ENCODE measurements at regions not wholly inside any gene's neighbourhood (a gene's known extent, or its start where the extent isn't known, plus 50 kb on each side); places are given as distances from the start of the nearest gene placed in this dataset.

DNA sequence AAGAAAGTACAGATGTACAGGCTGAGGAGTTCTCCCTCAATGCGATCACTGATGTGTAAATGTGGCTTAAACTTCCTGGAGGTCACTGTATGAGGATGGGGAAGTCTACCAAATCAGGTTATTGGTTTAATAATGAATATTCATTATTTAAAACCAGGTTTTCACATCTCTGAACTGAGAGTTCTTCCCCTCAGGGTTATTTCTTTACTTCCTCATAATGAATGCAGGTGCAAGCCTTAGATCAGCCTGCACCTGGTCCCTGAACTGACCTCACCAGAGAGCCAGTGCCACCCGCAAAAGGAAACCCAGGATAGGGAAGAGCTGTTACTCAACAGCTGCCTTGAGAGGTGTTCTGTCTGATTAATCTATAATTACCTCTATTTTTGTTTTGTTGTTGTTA, 369.0 kb downstream of the EPHA4 start:
- H3K36me3 ChIP-seq = no peaks in the 10 kb centered on the region
- TF ChIP-seq POLR2A (IDR thresholded peaks at IDR 0.05) = no peak
- TF ChIP-seq CTCF (IDR thresholded peaks at IDR 0.05) = no peak
- no peaks in the 10 kb centered on the region for H3K27me3 ChIP-seq
- DNase-seq = no peak
- H3K9me3 ChIP-seq = no peaks in the 10 kb centered on the region
- intact Hi-C loops (cut with DNase I) = no loop called here
- WGBS, 2 donors = 72 to 91% methylated on average over 2 of the region's 2 CpGs
- peaks cover 28 to 37% of the 10 kb centered on the region in 2 donors for H3K4me1 ChIP-seq
- peak overlapping the region; percentile 47 to 60 (median 51) for H3K27ac ChIP-seq
- no peak overlapping the region for H3K4me3 ChIP-seq (replicated peaks in 1 of 3)

- 24 to 29% methylated on average over 2 of the region's 2 CpGs for whole genome bisulfite sequencing, 2 donors
- TF ChIP-seq POLR2A (IDR thresholded peaks at IDR 0.05) (no peak), CTCF (IDR thresholded peaks at IDR 0.05) (no peak)
- no peaks in the 10 kb centered on the region for H3K36me3 ChIP-seq
- peaks cover 28 to 37% of the 10 kb centered on the region in 2 donors for H3K4me1 ChIP-seq
- H3K4me3 ChIP-seq (replicated peaks in 1 of 3) = no peak overlapping the region
- DNase-seq = peak; percentile 50 to 51
- H3K27ac ChIP-seq = peak overlapping the region in 1 of 3 donors; percentile 60
- intact Hi-C loops (cut with DNase I) = no loop called here
- H3K9me3 ChIP-seq = no peaks in the 10 kb centered on the region
- H3K27me3 ChIP-seq = no peaks in the 10 kb centered on the region
These were observed 368.2 kb downstream of the EPHA4 start for GRCh38 chr2:221203856-221204255.

GRCh38 chr2:221204699-221205098, 367.4 kb downstream of the EPHA4 start:
- Histone ChIP-seq H3K27me3 (no peaks in the 10 kb centered on the region), H3K9me3 (no peaks in the 10 kb centered on the region), H3K4me3 (replicated peaks in 1 of 3) (no peak overlapping the region), H3K4me1 (peaks cover 28 to 37% of the 10 kb centered on the region in 2 donors), H3K27ac (no peak overlapping the region), H3K36me3 (no peaks in the 10 kb centered on the region)
- WGBS, 2 donors = 43 to 44% methylated on average over 2 of the region's 2 CpGs
- no peak for TF ChIP-seq POLR2A (IDR thresholded peaks at IDR 0.05)
- TF ChIP-seq CTCF (IDR thresholded peaks at IDR 0.05) = no peak
- no peak for DNase-seq
- intact Hi-C loops (cut with DNase I) = no loop called here

- H3K4me1 ChIP-seq = peaks cover 28 to 37% of the 10 kb centered on the region in 2 donors
- 76 to 79% methylated on average over 5 of the region's 5 CpGs for WGBS, 2 donors
- no peak for TF ChIP-seq POLR2A (IDR thresholded peaks at IDR 0.05)
- TF ChIP-seq CTCF (IDR thresholded peaks at IDR 0.05) = no peak
- no peak overlapping the region for H3K4me3 ChIP-seq (replicated peaks in 1 of 3)
- intact Hi-C loops (cut with DNase I) = no loop called here
- no peak for DNase-seq
- no peaks in the 10 kb centered on the region for H3K9me3 ChIP-seq
- H3K27me3 ChIP-seq = no peaks in the 10 kb centered on the region
- H3K36me3 ChIP-seq = no peaks in the 10 kb centered on the region
- H3K27ac ChIP-seq = no peak overlapping the region
These were observed 366.9 kb downstream of the EPHA4 start for GRCh38 chr2:221205103-221205673.

DNA sequence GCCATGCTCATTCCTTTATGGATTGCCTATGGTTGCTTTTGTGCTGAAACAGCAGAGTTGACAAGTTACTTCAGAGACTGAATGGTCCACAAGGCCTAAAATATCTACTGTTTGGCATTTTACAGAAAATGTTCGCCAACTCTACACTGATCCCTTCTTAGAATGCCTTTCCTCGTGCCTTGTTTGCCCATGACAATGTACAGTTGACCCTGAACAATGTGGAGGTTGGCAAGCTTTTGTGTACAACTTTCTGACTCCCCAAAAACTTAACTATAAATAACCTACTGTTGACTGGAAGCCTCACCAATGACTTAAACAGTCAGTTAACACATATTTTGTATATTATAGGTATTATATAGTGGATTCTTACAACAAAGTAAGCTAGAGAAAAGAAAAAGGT, 361.4 kb downstream of the EPHA4 start:
- Histone ChIP-seq H3K27ac (no peak overlapping the region), H3K4me1 (no peaks in the 10 kb centered on the region), H3K9me3 (no peaks in the 10 kb centered on the region), H3K36me3 (no peaks in the 10 kb centered on the region), H3K4me3 (replicated peaks in 1 of 3) (no peak overlapping the region), H3K27me3 (no peaks in the 10 kb centered on the region)
- no peak for DNase-seq
- 91 to 92% methylated on average over 2 of the region's 2 CpGs for WGBS, 2 donors
- intact Hi-C loops (cut with DNase I) = no loop called here
- no peak for TF ChIP-seq CTCF (IDR thresholded peaks at IDR 0.05)
- no peak for TF ChIP-seq POLR2A (IDR thresholded peaks at IDR 0.05)

All from thyroid gland (tissue), 4 donors.